Left ventricle myocardium inferior (tissue), 1 donor: ENCODE measurements at regions not wholly inside any gene's neighbourhood (a gene's known extent, or its start where the extent isn't known, plus 50 kb on each side); places are given as distances from the start of the nearest gene placed in this dataset.
"Not testable (repeated sequence)": the region's sequence is repeated elsewhere in the genome, so short reads cannot be mapped to it uniquely, and the experiment has no call there.

Source experiments
- DNase-seq: peaks from one replicate; pipeline ENCODE4 v3.0.0-alpha.2; 2020
- H3K27ac ChIP-seq: fragments of 200-600 bp; replicated peaks from 2 replicates; pipeline ENCODE4 v1.8.0; 2021
- H3K27me3 ChIP-seq: fragments of 200-600 bp; 2 replicates; pipeline ENCODE4 v1.8.0; 2021; ENCODE audit warnings: low read depth
- H3K36me3 ChIP-seq: fragments of 200-600 bp; 2 replicates; pipeline ENCODE4 v1.8.0; 2021
- H3K4me1 ChIP-seq: fragments of 200-600 bp; 2 replicates; pipeline ENCODE4 v1.8.0; 2021
- H3K4me3 ChIP-seq: fragments of 200-600 bp; 2 replicates; pipeline ENCODE4 v1.8.0; 2021; ENCODE audit warnings: mild to moderate bottlenecking, moderate library complexity
- H3K9me3 ChIP-seq: fragments of 200-600 bp; replicated peaks from 2 replicates; pipeline ENCODE4 v1.8.0; 2021
- CTCF ChIP-seq: fragments of 200-600 bp; IDR thresholded peaks from 2 replicates; pipeline ENCODE4 v1.8.0; 2021; ENCODE audit warnings: antibody characterized with exemption, mild to moderate bottlenecking, borderline replicate concordance
- intact Hi-C: fragments of 100-400 bp; cut with micrococcal nuclease; formaldehyde crosslinking; loops from one replicate; pipeline ENCODE4 v1.11.0; 2022
- donor health status: DM: no; HTN: yes; CAD: no; lungs with severe emphysema.

GRCh38 chr4:17232566-17233253, 279.2 kb downstream of the QDPR start:
- no peak overlapping the region for H3K4me3 ChIP-seq
- no peak for TF ChIP-seq CTCF
- peak overlapping the region; percentile 93 for H3K27ac ChIP-seq
- peaks cover 7% of the 10 kb centered on the region for H3K9me3 ChIP-seq
- intact Hi-C loops = no loop called here
- H3K36me3 ChIP-seq = no peaks in the 10 kb centered on the region
- H3K27me3 ChIP-seq = no peaks in the 10 kb centered on the region
- DNase-seq = peak; percentile 24
- H3K4me1 ChIP-seq = peaks cover 29% of the 10 kb centered on the region

GRCh38 chr4:17231880-17232475, 279.9 kb downstream of the QDPR start:
- Histone ChIP-seq H3K4me1 (peaks cover 29% of the 10 kb centered on the region), H3K27ac (peak overlapping the region; percentile 93)
- H3K36me3 ChIP-seq, H3K4me3 ChIP-seq, H3K27me3 ChIP-seq, intact Hi-C loops, H3K9me3 ChIP-seq: not testable (repeated sequence)
- peak; percentile 66 for DNase-seq

GRCh38 chr4:17230727-17231126, 281.2 kb downstream of the QDPR start:
- Histone ChIP-seq H3K36me3 (no peaks in the 10 kb centered on the region), H3K27ac (peak overlapping the region; percentile 93), H3K4me1 (peaks cover 29% of the 10 kb centered on the region), H3K4me3 (no peak overlapping the region), H3K9me3 (peaks cover 9% of the 10 kb centered on the region), H3K27me3 (no peaks in the 10 kb centered on the region)
- DNase-seq = no peak
- no peak for TF ChIP-seq CTCF
- intact Hi-C loops = no loop called here

- intact Hi-C loops = no loop called here
- no peak for DNase-seq
- TF ChIP-seq CTCF = no peak
- Histone ChIP-seq H3K4me3 (no peak overlapping the region), H3K27me3 (no peaks in the 10 kb centered on the region), H3K4me1 (no peaks in the 10 kb centered on the region), H3K36me3 (no peaks in the 10 kb centered on the region), H3K9me3 (peaks cover 6% of the 10 kb centered on the region), H3K27ac (no peak overlapping the region)
Observed at GRCh38 chr4:17220816-17221215, 291.1 kb downstream of the QDPR start.

GRCh38 chr4:17218786-17219185, 293.1 kb downstream of the QDPR start:
- Histone ChIP-seq H3K9me3 (peaks cover 12% of the 10 kb centered on the region), H3K27me3 (no peaks in the 10 kb centered on the region), H3K4me3 (no peak overlapping the region), H3K4me1 (no peaks in the 10 kb centered on the region), H3K36me3 (no peaks in the 10 kb centered on the region), H3K27ac (no peak overlapping the region)
- no peak for DNase-seq
- TF ChIP-seq CTCF = no peak
- intact Hi-C loops = no loop called here
